K562 (cell line): ENCODE measurements at regions not wholly inside any gene's neighbourhood (a gene's known extent, or its start where the extent isn't known, plus 50 kb on each side); places are given as distances from the start of the nearest gene placed in this dataset.

ENCODE experiments used
- ATAC-seq: fragments of 200-7000 bp; cut with Tn5 transposase; 3 replicates; pipeline ENCODE4 v1.9.1; 2020; ENCODE audit warnings: moderate library complexity
- BruUV-seq: library from RNA; stranded (reverse); fragments of 400-500 nt; replicated peaks from 2 replicates; lab custom pipeline; 2021; lab: Mats Ljungman, UMichigan
- CTCF ChIA-PET: fragments of 300-600 bp; formaldehyde crosslinking; extraction: SDS; loops from one replicate; lab custom pipeline; 2021; ENCODE audit warnings: low intra/inter-chr PET ratio; lab: Yijun Ruan, JAX
- POLR2A ChIA-PET: fragments of 300-600, 350-650 bp; sonication (Branson Sonifier 250); formaldehyde crosslinking; extraction: SDS; loops from one replicate; lab custom pipeline; 2021; ENCODE audit warnings: antibody characterized with exemption, inconsistent platforms; lab: Yijun Ruan, JAX
- DNase-seq, 4 experiments: peaks; one replicate each; pipeline versions ENCODE4 v3.0.0 to v3.0.0-alpha.2; 2011 to 2018; ENCODE audit warnings: low spot score in 3 of 4, mixed read lengths in 3 of 4; ENCODE audit errors: extremely low read depth in 1 of 4
- FAIRE-seq: peaks from 2 replicates; lab custom pipeline; 2011; peaks lifted over from hg19 to GRCh38; lab: Jason Lieb, UNC
- H2AFZ ChIP-seq: 2 replicates; pipeline ENCODE4 v1.6.0; 2011; ENCODE audit warnings: low read depth, low read length, control low read depth, inconsistent platforms
- H3K27ac ChIP-seq: fragments of 200-600 bp; 3 replicates; pipeline ENCODE4 v1.8.0; 2011; ENCODE audit warnings: low read depth, mild to moderate bottlenecking, control low read depth, inconsistent platforms, low read length, moderate library complexity, mixed read lengths; ENCODE audit errors: extremely low read depth
- H3K27me3 ChIP-seq, 2 experiments: fragments of 300-600 bp in 1 of 2; 2 replicates in 1 of 2; 3 replicates in 1 of 2; pipeline versions ENCODE4 v1.6.0 to v1.8.0; 2011; ENCODE audit warnings: inconsistent platforms in 2 of 2, low read length in 2 of 2, mild to moderate bottlenecking in 1 of 2, mixed read lengths in 1 of 2, moderate library complexity in 1 of 2; ENCODE audit not compliant: control insufficient read depth in 2 of 2, insufficient read depth in 2 of 2
- H3K36me3 ChIP-seq: fragments of 300-600 bp; 3 replicates; pipeline ENCODE4 v1.8.0; 2011; ENCODE audit warnings: mild to moderate bottlenecking, low read length, inconsistent platforms; ENCODE audit not compliant: control insufficient read depth, insufficient read depth
- H3K4me1 ChIP-seq, 2 experiments: fragments of 200-600 bp in 1 of 2; replicated peaks in 1 of 2; 2 replicates in 1 of 2; 3 replicates in 1 of 2; pipeline versions ENCODE4 v1.5.1 to v1.8.0; 2011; ENCODE audit warnings: inconsistent platforms in 2 of 2, low read length in 2 of 2, mild to moderate bottlenecking in 1 of 2, mixed read lengths in 1 of 2, moderate library complexity in 1 of 2; ENCODE audit not compliant: control insufficient read depth in 2 of 2, insufficient read depth in 2 of 2
- H3K4me2 ChIP-seq: 2 replicates; pipeline ENCODE4 v1.6.1; 2011; ENCODE audit warnings: low read length, control low read depth, inconsistent platforms, mixed read lengths; ENCODE audit not compliant: insufficient read depth
- H3K4me3 ChIP-seq: fragments of 200-600 bp; sonication (generic), shearing (Covaris generic); 2 replicates; pipeline ENCODE4 v1.5.1; 2016; ENCODE audit warnings: control low read depth, inconsistent platforms
- H3K79me2 ChIP-seq: fragments of 200-600 bp; 3 replicates; pipeline ENCODE4 v1.8.0; 2011; ENCODE audit warnings: low read length, inconsistent platforms; ENCODE audit not compliant: control insufficient read depth, insufficient read depth
- H3K9ac ChIP-seq, 2 experiments: 2 replicates each; pipeline versions ENCODE4 v1.6.0 to v1.6.1; 2011; ENCODE audit warnings: low read depth in 2 of 2, low read length in 2 of 2, control low read depth in 1 of 2, inconsistent platforms in 1 of 2, mild to moderate bottlenecking in 1 of 2, mixed read lengths in 1 of 2; ENCODE audit not compliant: insufficient read depth in 1 of 2
- H3K9me1 ChIP-seq: one replicate; pipeline ENCODE4 v1.6.0; 2011; ENCODE audit warnings: inconsistent platforms, mild to moderate bottlenecking, low read length, moderate library complexity; ENCODE audit not compliant: control insufficient read depth, insufficient read depth
- H3K9me3 ChIP-seq: replicated peaks from 2 replicates; pipeline ENCODE4 v1.5.1; 2011; ENCODE audit warnings: low read depth, low read length, inconsistent platforms; ENCODE audit not compliant: control insufficient read depth, insufficient read depth
- H4K20me1 ChIP-seq: replicated peaks from 2 replicates; pipeline ENCODE4 v1.6.1; 2011; ENCODE audit warnings: low read length, inconsistent platforms, mixed read lengths; ENCODE audit not compliant: control insufficient read depth, insufficient read depth
- BRF2 ChIP-seq: IDR thresholded peaks from 3 replicates; pipeline ENCODE4 v1.6.1; 2011; ENCODE audit warnings: borderline replicate concordance, mild to moderate bottlenecking; ENCODE audit not compliant: insufficient read length, insufficient read depth
- CAMTA2 ChIP-seq: fragments of 250-450 bp; sonication (Bioruptor Pico); conservative IDR thresholded peaks from 2 replicates; pipeline ENCODE4 v1.5.1; 2022
- CXXC5 ChIP-seq: fragments of 250-450 bp; sonication (Bioruptor Pico); IDR thresholded peaks from 2 replicates; pipeline ENCODE4 v1.8.0; 2022; ENCODE audit warnings: inconsistent platforms, mild to moderate bottlenecking, moderate library complexity
- FOXK1 ChIP-seq: sonication (generic); formaldehyde crosslinking; IDR thresholded peaks from 2 replicates; pipeline ENCODE4 v1.8.0; 2022; ENCODE audit warnings: missing genetic modification reagents, mild to moderate bottlenecking, borderline replicate concordance
- IRF9 ChIP-seq: fragments of 450-650 bp; IDR thresholded peaks from 2 replicates; pipeline ENCODE4 v1.6.1; 2016; ENCODE audit warnings: missing biosample characterization, missing genetic modification characterization
- MNT ChIP-seq, 2 experiments: fragments of 450-650 bp; conservative IDR thresholded peaks; 2 replicates each; pipeline ENCODE4 v1.6.1; 2017; ENCODE audit warnings: mild to moderate bottlenecking in 2 of 2, moderate library complexity in 2 of 2
- MTF1 ChIP-seq: fragments of 250-450 bp; sonication (Bioruptor Pico); IDR thresholded peaks from 2 replicates; pipeline ENCODE4 v1.9.0; 2021; ENCODE audit warnings: moderate library complexity, mild to moderate bottlenecking, inconsistent platforms, borderline replicate concordance
- NBN ChIP-seq: fragments of 450-650 bp; IDR thresholded peaks from 2 replicates; pipeline ENCODE4 v1.6.1; 2016; ENCODE audit warnings: low read depth, mild to moderate bottlenecking
- NFRKB ChIP-seq: fragments of 450-650 bp; IDR thresholded peaks from 2 replicates; pipeline ENCODE4 v1.6.1; 2016; ENCODE audit warnings: low read depth
- NFXL1 ChIP-seq: fragments of 450-650 bp; formaldehyde crosslinking; IDR thresholded peaks from 2 replicates; pipeline ENCODE4 v1.4.0; 2021; ENCODE audit warnings: mild to moderate bottlenecking
- SMARCA5 ChIP-seq: fragments of 450-650 bp; IDR thresholded peaks from 2 replicates; pipeline ENCODE4 v1.6.1; 2016
- SMARCE1 ChIP-seq: fragments of 450-650 bp; IDR thresholded peaks from 2 replicates; pipeline ENCODE4 v1.7.1; 2016; ENCODE audit warnings: mild to moderate bottlenecking
- SRSF3 ChIP-seq: fragments of 200-400 bp; formaldehyde crosslinking; IDR thresholded peaks from 2 replicates; pipeline ENCODE4 v1.6.1; 2016; ENCODE audit warnings: mild to moderate bottlenecking, low read length, moderate library complexity; ENCODE audit not compliant: insufficient read depth
- STAT5B ChIP-seq: fragments of 250-450 bp; sonication (Bioruptor Pico); IDR thresholded peaks from 2 replicates; pipeline ENCODE4 v1.8.0; 2021; ENCODE audit warnings: mild to moderate bottlenecking, inconsistent platforms
- TCF7 ChIP-seq: sonication (generic); IDR thresholded peaks from 2 replicates; pipeline ENCODE4 v1.6.1; 2016; ENCODE audit warnings: antibody characterized with exemption, borderline replicate concordance
- TFAM ChIP-seq: fragments of 250-450 bp; sonication (Bioruptor Pico); conservative IDR thresholded peaks from 2 replicates; pipeline ENCODE4 v1.5.0; 2021; ENCODE audit warnings: mild to moderate bottlenecking, moderate library complexity
- TGIF2 ChIP-seq: sonication (generic); formaldehyde crosslinking; IDR thresholded peaks from 2 replicates; pipeline ENCODE4 v1.8.1; 2022; ENCODE audit warnings: mild to moderate bottlenecking, missing genetic modification reagents, moderate library complexity
- XRCC4 ChIP-seq: IDR thresholded peaks from one replicate; pipeline ENCODE4 v1.6.1; 2011; ENCODE audit not compliant: insufficient read depth, insufficient read length; ENCODE audit errors: extremely low read depth
- ZBTB17 ChIP-seq: fragments of 450-650 bp; formaldehyde crosslinking; IDR thresholded peaks from 2 replicates; pipeline ENCODE4 v1.4.0; 2020; ENCODE audit warnings: mild to moderate bottlenecking
- in situ Hi-C: fragments of 300-500 bp; cut with MboI; formaldehyde crosslinking; loops from 4 replicates; pipeline ENCODE4 v1.15.0; 2018; ENCODE audit warnings: inconsistent platforms, mixed read lengths
- intact Hi-C: fragments of 100-400 bp; cut with micrococcal nuclease; formaldehyde crosslinking; loops from 2 replicates; pipeline ENCODE4 v1.14.2; 2022

GRCh38 chr9:118209343-118209742, 505.1 kb downstream of the TLR4 start:
- POLR2A ChIA-PET: no interaction called here
- TF ChIP-seq MNT (conservative IDR thresholded peaks at IDR 0.05) (no peak), CAMTA2 (no peak), NFRKB (no peak), TFAM (CRISPR knock-in tag) (no peak), XRCC4 (no peak), NFXL1 (CRISPR knock-in tag) (no peak), CXXC5 (CRISPR knock-in tag) (no peak), STAT5B (no peak), BRF2 (no peak), TCF7 (no peak), SMARCE1 (no peak), ZBTB17 (CRISPR knock-in tag) (no peak), NBN (no peak), IRF9 (tag) (no peak), FOXK1 (CRISPR knock-in tag) (no peak), SRSF3 (no peak), MTF1 (CRISPR knock-in tag) (no peak), SMARCA5 (no peak), TGIF2 (CRISPR knock-in tag) (no peak)
- intact Hi-C loops: no loop called here
- in situ Hi-C loops: no loop called here
- BruUV-seq: no TSS peak
- Histone ChIP-seq H4K20me1 (no peaks in the 10 kb centered on the region), H3K9ac (no peak overlapping the region), H3K27me3 (no peaks in the 10 kb centered on the region), H3K9me1 (no peaks in the 10 kb centered on the region), H3K27ac (no peak overlapping the region), H2AFZ (no peak overlapping the region), H3K4me3 (no peak overlapping the region), H3K79me2 (no peaks in the 10 kb centered on the region), H3K36me3 (no peaks in the 10 kb centered on the region), H3K4me1 (no peaks in the 10 kb centered on the region), H3K4me2 (no peak overlapping the region), H3K9me3 (no peaks in the 10 kb centered on the region)
- ATAC-seq (no peak), DNase-seq (no peak), FAIRE-seq (no peak)
- CTCF ChIA-PET: no interaction called here
